Peyer's patch (tissue), 4 donors: ENCODE measurements at regions not wholly inside any gene's neighbourhood (a gene's known extent, or its start where the extent isn't known, plus 50 kb on each side); places are given as distances from the start of the nearest gene placed in this dataset.

Experiments
- CTCF ChIP-seq, 6 experiments: fragments of 450-650 bp in 4 of 6; fragments of 200-600 bp in 2 of 6; sonication (generic) in 1 of 6; IDR thresholded peaks; one replicate each; pipeline ENCODE4 v1.5.1; 2017 to 2019; ENCODE audit warnings: antibody characterized with exemption in 6 of 6, mild to moderate bottlenecking in 3 of 6, moderate library complexity in 1 of 6
- POLR2A ChIP-seq, 2 donors: fragments of 450-650 bp; IDR thresholded peaks; one replicate each; pipeline ENCODE4 v1.5.1; 2017; ENCODE audit warnings: antibody characterized with exemption in 2 of 2, mild to moderate bottlenecking in 2 of 2, moderate library complexity in 2 of 2

DNA sequence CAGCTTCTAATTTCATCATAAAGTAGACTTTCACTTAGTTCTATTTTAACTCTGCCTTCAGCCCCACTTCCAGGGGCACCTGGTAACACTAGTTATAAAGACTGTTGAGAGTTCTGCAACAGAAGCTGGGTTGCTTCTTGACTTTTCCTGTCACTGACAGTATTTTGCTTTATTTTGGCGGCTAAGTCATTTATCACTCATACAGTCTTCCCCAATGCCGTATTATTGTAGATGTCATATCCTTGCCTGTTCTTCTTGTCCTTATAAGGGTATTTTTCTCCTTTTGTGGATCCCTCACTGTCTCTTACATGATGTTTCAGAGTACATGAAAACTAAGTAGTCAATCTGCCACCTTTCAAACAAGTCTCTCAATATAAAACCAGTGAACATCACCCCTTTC lies 369.0 kb upstream of the PPP2R3A start:
- TF ChIP-seq POLR2A (IDR thresholded peaks at IDR 0.05) (no peak), CTCF (IDR thresholded peaks at IDR 0.05) (no peak)
